ENCODE measurements at regions not wholly inside any gene's neighbourhood (a gene's known extent, or its start where the extent isn't known, plus 50 kb on each side); places are given as distances from the start of the nearest gene placed in this dataset.

DNA sequence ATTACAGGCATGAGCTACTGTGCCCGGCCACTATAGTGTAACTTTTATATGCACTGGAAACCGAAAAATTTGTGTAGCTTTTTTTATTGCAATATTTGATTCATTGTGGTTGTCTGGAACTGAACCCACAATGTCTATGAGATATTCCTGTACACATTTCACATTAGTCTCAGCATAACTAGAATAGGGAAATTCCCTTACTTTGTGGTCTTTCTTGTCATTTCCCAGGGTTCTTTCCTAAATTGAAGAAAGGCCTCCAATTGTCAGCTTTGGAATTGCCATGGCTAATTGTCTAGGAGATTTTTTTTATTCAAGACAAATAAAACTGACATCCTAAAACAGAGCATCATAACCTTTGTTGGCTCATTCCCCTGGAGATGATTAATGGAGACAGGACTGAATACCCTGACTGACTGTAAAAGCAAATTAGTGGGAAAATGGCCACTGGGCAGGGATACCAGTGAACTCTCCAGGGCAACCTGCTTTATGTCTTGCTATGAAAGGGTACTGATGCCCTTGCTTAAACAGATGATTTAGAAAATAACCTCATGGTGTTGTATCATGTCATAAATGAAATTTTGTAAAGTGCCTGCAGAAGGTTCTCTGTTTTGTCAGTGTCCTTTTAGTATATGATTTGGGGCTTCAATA lies 576.9 kb downstream of the RFPL4B start:
- 92 to 95% methylated on average over 2 of the region's 2 CpGs for WGBS, 2 donors
- DNase-seq: no peak
- TF ChIP-seq, protein P1, sequence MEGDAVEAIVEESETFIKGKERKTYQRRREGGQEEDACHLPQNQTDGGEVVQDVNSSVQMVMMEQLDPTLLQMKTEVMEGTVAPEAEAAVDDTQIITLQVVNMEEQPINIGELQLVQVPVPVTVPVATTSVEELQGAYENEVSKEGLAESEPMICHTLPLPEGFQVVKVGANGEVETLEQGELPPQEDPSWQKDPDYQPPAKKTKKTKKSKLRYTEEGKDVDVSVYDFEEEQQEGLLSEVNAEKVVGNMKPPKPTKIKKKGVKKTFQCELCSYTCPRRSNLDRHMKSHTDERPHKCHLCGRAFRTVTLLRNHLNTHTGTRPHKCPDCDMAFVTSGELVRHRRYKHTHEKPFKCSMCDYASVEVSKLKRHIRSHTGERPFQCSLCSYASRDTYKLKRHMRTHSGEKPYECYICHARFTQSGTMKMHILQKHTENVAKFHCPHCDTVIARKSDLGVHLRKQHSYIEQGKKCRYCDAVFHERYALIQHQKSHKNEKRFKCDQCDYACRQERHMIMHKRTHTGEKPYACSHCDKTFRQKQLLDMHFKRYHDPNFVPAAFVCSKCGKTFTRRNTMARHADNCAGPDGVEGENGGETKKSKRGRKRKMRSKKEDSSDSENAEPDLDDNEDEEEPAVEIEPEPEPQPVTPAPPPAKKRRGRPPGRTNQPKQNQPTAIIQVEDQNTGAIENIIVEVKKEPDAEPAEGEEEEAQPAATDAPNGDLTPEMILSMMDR (IDR thresholded peaks at IDR 0.05): no peak
- intact Hi-C loops (cut with DNase I): no loop called here
- Histone ChIP-seq H3K4me3 (no peak overlapping the region), H3K9me3 (peaks cover 0 to 27% (median 18%) of the 10 kb centered on the region in 11 donors), H3K36me3 (no peaks in the 10 kb centered on the region), H3K4me1 (no peaks in the 10 kb centered on the region), H3K27ac (no peak overlapping the region), H3K27me3 (no peaks in the 10 kb centered on the region)
- ATAC-seq: no peak

DNA sequence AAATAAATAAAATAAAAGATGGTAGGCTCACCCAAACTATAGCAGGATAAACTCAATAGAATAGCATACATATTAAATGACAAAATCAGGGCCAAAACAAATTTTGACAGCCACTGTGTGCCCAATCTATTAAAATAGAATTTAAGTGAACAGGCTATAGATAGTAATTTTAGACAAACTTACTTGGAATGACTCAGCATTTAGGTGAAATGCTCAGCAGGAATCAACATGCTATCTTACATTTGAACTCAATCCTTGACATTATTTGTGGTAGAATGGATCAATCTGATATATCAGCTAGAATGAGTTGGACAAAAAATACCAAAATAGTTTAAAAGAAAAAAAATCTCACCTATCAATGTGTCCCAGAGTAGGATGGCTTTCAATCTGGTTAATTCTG lies 578.6 kb downstream of the RFPL4B start:
- no peak for DNase-seq
- intact Hi-C loops (cut with DNase I): no loop called here

DNA sequence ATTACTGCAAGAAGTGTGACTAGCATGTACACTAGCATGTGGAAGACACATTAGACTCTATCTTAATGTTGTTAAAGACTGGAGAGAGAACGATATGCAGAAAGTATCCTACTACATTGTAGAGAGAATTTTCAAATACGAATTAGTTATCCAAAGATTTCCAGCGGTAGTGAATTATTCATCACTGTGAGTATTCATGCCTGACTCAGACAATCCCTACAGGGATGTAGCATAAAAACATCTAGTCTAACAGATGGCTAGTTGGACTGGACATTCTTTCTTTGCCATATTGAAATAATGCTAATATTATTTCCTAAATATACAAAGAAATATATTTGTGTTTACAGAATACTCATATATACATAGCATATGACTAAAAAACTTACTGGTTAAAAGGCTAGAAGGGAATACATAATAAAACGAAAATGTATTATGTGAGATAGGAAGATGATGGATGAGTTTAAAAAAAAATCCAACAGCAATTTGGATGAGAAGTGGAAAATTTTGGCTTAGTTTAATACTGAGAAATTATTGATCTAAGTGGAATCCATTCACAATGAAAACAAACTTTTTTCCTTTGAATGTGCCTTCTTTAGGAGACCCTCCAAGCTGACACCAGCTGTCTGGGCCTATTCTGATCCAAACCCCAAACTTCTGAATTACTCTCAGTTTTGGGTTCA lies 580.7 kb downstream of the RFPL4B start:
- DNase-seq: no peak
- intact Hi-C loops (cut with DNase I): no loop called here
- no peak overlapping the region for H3K27ac ChIP-seq
- peaks cover 0 to 12% (median 7%) of the 10 kb centered on the region in 11 donors for H3K9me3 ChIP-seq
- no peak for ATAC-seq
- no peaks in the 10 kb centered on the region for H3K36me3 ChIP-seq
- H3K4me3 ChIP-seq: no peak overlapping the region
- H3K4me1 ChIP-seq: peaks cover 0 to 6% (median 0%) of the 10 kb centered on the region in 9 donors
- no peaks in the 10 kb centered on the region for H3K27me3 ChIP-seq
- 85% methylated on average over 4 of the region's 4 CpGs for WGBS, 2 donors
- TF ChIP-seq, protein P1 (IDR thresholded peaks at IDR 0.05): no peak

More for the DNA sequence above, 578.6 kb downstream of the RFPL4B start:
- TF ChIP-seq, protein P1 (IDR thresholded peaks at IDR 0.05): no peak
- H3K27me3 ChIP-seq: no peaks in the 10 kb centered on the region
- H3K36me3 ChIP-seq: no peaks in the 10 kb centered on the region
- no peak overlapping the region for H3K27ac ChIP-seq
- H3K4me1 ChIP-seq: no peaks in the 10 kb centered on the region
- no peak for ATAC-seq
- peaks cover 0 to 27% (median 17%) of the 10 kb centered on the region in 11 donors for H3K9me3 ChIP-seq
- H3K4me3 ChIP-seq: no peak overlapping the region

- intact Hi-C loops (cut with DNase I): no loop called here
- ATAC-seq: no peak
- H3K27me3 ChIP-seq: no peaks in the 10 kb centered on the region
- TF ChIP-seq, protein P1 (IDR thresholded peaks at IDR 0.05): no peak
- H3K27ac ChIP-seq: no peak overlapping the region
- no peak for DNase-seq
- H3K36me3 ChIP-seq: no peaks in the 10 kb centered on the region
- H3K9me3 ChIP-seq: no peaks in the 10 kb centered on the region
- H3K4me1 ChIP-seq: peaks cover 0 to 6% (median 0%) of the 10 kb centered on the region in 9 donors
- H3K4me3 ChIP-seq: no peak overlapping the region
Observed at GRCh38 chr6:112929641-112930040, 582.5 kb downstream of the RFPL4B start.
